ENCODE measurements at regions not wholly inside any gene's neighbourhood (a gene's known extent, or its start where the extent isn't known, plus 50 kb on each side); places are given as distances from the start of the nearest gene placed in this dataset.
A peak's percentile ranks its signal among the peaks of the same experiment; 100 is the strongest.

DNA sequence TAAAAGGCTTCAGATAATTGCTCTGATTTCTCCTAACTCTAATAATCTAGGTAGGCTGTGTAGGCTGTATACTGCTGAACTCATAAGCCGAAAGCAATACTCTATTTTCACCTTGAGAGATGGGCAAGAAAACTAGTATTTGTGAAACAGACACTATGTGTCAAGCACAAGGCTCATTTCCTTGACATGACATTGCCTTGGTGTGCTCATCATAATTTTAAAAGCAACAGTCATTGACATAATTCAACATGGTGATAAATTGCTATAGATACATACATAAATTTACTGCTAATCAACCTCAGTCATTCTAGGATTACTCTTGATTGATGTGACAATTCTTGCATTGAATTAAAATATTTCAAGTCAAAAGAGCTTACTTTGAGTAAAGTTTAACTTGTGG, 304.7 kb downstream of the CNTN3 start:
- in situ Hi-C loops (cut with MboI; ENCODE audit: low pct_unique_long_range_greater_than_20kb, low sequenced_read_pairs), result no loop called here
- no peak for DNase-seq

DNA sequence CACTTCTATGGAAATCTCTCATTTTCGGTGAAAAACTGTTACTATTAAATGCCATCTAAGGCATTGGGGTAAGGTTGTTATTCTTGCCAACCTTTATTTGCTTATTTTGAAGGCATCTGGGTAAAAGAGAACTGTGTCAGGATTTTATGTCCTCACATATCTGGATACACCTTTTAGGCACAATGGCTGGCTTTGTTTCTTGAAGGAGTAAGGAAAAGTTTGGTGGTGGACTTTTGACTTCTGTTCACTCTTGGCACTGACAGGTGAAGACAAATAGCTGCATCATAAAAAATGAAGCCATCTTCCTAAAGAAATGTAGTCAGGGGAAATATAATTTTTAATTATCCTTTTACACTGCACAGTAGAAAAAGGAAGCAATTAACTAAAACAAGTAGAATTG, 310.0 kb downstream of the CNTN3 start:
- no peak for DNase-seq
- in situ Hi-C loops (cut with MboI; ENCODE audit: low pct_unique_long_range_greater_than_20kb, low sequenced_read_pairs), result no loop called here

DNA sequence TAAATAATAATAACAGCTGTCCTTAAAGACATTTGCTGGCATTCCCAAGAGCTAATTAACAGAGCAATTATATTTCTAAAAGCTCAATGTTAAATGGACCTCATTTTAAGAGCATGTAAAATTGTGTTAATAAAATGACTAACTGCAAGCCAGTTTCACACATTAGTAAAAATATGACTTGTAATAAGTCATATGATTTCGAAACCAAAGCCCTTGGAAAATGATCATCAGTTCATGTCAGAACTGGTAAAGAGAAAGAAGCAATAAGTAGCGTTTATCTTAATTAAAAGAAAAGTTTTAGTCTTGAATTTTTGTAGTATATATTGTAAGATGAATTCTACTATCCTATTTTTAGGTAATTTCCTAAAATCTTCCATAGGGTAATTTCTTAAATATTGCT, 310.7 kb downstream of the CNTN3 start:
- in situ Hi-C loops (cut with MboI; ENCODE audit: low pct_unique_long_range_greater_than_20kb, low sequenced_read_pairs), result no loop called here
- no peak for DNase-seq

DNA sequence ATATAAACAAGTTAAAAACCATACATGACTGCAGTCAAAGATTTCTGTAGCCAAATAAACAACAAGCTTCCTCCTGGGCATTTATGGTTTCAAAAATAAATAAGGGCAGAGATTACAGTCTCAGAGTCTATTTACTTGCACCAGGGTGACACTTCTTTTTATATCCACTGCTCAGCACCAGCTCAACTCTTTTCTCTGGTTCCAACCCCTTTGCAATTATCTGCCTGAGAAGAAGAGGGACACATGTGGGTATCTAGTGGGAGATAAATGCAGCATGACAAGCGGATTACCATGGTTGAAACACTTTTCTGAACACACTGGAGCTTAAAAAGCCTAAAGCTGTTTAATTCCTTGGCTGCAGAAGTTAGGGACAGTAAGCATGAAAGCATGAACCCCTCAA, 311.5 kb downstream of the CNTN3 start:
- no peak for DNase-seq
- in situ Hi-C loops (cut with MboI; ENCODE audit: low pct_unique_long_range_greater_than_20kb, low sequenced_read_pairs), result no loop called here

DNA sequence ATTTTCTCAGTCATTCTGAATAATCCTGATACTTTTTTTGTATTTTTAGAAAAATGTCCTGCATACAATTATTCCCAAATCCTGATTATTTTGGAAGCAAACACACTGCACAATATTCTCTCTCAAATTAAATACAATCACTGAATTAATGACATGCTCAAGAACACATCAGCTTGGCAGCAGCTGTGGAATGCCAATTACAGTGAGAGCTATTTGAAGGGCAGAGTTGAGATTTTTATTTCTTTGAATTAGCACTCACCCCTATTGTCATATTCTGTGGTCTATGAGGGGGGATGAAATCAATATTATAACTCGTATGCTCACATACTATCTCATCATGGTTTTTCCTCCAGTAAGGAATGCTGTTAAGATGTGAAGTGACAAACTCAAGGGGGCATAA, 312.2 kb downstream of the CNTN3 start:
- in situ Hi-C loops (cut with MboI; ENCODE audit: low pct_unique_long_range_greater_than_20kb, low sequenced_read_pairs), result no loop called here
- DNase-seq, result no peak

DNA sequence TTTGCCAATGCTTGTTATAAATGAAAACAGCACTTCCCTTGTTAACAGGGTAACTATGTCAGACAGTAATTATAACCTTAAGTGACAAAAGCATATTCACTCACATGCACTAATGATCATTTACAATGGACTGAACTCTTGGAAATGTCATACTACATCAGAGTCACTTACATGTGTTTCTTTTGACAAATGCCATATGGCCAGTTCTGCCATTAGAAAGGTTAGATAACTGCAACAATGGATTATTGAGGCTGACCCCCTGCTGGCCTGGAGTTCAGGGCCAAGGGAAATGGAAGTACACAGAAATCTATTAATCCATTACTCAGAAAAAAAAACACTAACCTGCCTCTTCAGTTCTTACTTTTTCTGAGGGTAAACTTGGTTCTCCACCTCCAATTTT, 313.4 kb downstream of the CNTN3 start:
- no peak for DNase-seq
- in situ Hi-C loops (cut with MboI; ENCODE audit: low pct_unique_long_range_greater_than_20kb, low sequenced_read_pairs), result no loop called here

DNA sequence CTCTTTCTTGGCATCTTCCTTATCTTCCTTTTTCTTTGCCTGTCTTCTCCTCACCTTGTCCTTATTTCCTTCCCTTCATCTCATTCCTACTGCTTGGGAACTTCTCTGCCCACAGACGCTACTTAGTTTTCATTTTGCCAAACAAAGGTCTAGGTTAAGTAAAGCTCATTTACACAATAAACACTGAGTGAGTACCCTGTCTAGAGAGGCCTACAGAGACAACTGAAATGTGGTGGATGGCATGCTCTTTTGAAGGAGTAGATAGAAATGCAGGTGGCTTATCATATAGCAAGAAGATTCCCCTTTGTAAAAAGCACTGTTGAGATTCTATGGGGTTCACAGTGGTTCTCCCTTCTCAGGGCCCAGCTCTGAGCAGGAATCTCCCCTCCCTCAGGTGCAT, 319.0 kb downstream of the CNTN3 start:
- no peak for DNase-seq
- in situ Hi-C loops (cut with MboI; ENCODE audit: low pct_unique_long_range_greater_than_20kb, low sequenced_read_pairs), result no loop called here

DNA sequence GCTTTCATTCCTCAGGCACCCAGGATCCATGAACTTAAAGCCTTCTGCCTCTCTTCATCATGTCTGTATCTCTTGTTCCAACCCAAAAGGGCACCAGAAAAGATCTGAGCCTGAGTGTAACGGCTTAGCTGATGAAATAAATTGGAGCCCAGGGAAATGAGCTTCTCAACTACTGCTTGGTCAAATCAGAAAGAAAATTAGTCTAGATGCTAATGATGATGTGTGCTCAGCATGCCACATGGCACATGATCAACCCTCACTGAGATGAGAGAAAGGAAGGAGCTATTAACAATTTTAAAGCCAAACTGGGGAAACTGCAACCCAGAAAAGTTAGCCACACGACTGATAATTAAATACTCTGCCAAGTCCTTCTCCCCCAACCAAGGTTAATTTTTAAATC, 325.7 kb downstream of the CNTN3 start:
- in situ Hi-C loops (cut with MboI; ENCODE audit: low pct_unique_long_range_greater_than_20kb, low sequenced_read_pairs), result no loop called here
- no peak for DNase-seq

DNA sequence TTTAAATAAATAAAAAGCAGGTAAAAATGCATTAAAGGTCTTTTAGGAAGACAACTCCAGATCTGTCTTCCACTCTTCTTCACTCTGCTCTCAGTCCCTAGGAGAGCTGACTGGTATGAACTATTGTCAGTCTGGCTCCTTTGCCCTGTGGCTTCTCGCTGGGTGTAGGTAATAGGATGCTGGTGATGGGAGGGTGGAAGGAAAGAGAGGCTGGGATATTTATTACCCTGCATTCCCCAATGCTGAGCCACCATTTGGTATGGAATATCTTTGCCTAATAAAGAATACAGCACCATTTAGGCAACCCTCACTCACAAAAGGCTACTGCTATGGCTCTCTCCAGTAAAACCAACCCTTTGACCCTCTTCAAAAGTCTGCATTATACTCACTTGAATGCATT, 326.9 kb downstream of the CNTN3 start:
- in situ Hi-C loops (cut with MboI; ENCODE audit: low pct_unique_long_range_greater_than_20kb, low sequenced_read_pairs), result no loop called here

DNA sequence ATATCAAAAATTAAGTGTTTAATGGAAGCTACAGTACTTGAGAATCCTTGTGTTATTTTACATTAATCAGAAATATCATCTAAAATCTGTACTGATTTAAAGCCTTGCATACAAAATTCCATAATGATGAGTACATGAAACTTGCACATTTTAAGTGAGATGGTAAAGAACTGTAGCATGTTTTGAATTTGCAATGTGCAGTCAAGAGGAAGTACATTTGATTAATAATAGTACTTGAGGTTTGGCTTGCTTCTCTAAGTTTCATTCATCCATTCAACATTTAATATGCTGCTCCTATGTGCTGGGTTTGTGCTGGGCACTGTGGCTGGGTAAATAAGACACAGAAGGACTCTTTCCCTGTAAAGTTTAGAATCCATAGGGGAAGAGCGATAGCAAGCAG, 332.3 kb downstream of the CNTN3 start:
- in situ Hi-C loops (cut with MboI; ENCODE audit: low pct_unique_long_range_greater_than_20kb, low sequenced_read_pairs), result no loop called here
- no peak for DNase-seq

More for the DNA sequence above, 326.9 kb downstream of the CNTN3 start:
- DNase-seq, result no peak

DNA sequence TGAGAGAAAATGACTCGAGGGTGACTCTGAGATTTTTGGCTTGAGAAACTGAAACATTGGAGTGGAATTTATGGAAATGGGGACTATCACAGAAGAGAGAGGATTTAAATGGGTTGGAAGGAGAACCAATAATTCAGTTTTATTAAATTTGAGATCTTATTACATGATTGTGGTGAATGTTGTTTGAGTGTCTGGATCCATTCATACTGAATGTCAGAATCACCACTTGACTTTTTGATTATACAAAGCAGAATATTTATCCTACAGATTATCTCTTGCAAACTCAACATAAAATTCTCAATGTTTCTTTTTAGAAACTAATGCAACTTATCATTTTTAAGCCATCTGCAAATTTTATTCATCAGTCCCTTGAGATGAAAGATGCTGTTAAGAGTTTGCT, 332.8 kb downstream of the CNTN3 start:
- no peak for DNase-seq
- in situ Hi-C loops (cut with MboI; ENCODE audit: low pct_unique_long_range_greater_than_20kb, low sequenced_read_pairs), result no loop called here

DNA sequence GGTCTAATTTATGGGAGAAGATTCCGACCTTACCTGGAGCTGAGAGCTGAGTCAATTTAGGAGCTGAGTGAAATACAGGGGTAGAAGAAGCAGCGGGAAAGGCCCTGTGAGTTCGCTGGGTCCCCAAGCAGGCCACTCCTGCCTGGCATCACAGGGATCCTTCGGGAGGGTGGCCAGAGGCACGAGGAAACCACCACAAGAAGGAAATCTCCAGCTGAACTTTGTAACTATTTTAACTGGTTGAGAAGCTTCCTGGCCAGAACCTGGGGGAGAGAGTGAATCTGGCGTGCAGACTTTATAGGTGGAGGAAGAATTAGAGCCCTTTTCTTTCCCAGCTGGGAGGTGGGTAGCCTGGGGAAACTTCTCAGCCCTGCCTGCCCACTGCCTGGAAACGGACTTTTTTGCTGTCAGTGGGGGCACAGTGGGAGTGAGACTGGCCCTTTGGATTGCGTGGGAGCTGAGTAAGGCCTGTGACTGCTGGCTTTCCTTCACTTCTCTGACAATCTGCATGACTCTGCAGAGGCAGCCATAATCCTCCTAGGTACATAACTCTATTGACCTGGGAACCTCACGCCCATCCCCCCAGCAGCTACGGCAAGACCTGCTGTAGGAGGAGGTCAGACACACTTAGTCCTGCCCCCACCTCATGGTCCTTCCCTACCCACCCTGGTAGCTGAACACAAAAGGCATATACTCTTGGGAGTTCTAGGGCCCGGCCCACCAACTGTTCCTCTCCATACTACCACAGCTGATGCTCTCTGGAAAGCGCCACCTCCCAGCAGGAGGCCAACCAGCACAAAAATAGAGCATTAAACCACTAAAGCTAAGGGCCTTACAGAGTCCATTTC, 340.7 kb downstream of the CNTN3 start:
- in situ Hi-C loops (cut with MboI; ENCODE audit: low pct_unique_long_range_greater_than_20kb, low sequenced_read_pairs), result no loop called here
- DNase-seq, result no peak

DNA sequence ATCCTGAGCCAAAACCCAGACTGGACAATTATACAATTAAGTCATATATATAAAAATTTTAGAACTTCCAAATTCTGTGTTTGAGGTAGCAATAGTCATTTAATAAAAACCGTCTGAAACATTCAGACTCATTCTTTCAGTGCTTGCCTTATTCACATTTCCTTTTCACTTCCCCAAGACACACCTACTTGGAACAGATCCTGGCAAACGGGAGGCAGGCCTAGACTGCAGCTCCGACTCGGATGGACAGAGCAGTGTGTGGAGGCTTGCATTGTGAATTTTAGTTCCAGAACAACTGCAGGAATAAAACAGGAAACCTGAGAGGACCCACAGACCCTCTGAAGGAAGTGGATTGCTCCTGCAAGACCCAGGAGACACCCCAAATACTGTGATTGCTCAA, 341.4 kb downstream of the CNTN3 start:
- in situ Hi-C loops (cut with MboI; ENCODE audit: low pct_unique_long_range_greater_than_20kb, low sequenced_read_pairs), result no loop called here
- DNase-seq, result no peak

DNA sequence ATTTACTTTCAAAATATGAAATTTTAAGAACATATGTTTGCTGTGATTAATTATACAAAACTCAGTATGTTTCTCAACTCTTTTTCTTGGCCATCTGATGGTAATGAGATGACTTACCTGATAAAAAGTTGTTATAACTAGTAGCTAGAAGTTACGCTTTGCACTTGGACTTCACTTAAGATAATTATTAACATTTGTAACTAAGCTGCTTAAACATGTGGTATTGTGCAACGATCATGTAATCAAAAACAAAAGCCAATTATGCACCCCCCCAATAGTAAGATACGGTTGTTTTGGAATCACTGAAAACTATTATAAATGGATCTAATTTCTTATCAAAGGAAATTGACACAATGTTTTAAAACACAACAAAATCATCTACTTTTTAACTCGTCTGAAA, 342.9 kb downstream of the CNTN3 start:
- in situ Hi-C loops (cut with MboI; ENCODE audit: low pct_unique_long_range_greater_than_20kb, low sequenced_read_pairs), result no loop called here

DNA sequence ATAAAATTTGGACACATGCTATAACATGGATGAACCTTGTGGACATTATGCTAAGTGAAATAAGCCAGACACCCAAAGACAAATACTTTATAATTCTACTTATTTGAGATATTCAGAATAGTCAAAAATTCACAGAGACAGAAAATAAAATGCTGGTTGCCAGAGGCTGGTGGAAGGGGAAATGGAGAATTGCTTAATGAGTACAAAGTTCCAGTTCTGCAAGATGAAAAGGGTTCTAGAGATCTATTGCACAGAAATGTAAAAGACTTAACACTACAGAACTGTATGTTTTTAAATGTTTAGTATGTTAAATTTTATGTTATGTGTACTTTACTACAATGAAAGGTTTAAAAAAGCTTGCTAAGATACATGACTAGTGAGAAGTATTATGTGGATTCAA, 344.8 kb downstream of the CNTN3 start:
- in situ Hi-C loops (cut with MboI; ENCODE audit: low pct_unique_long_range_greater_than_20kb, low sequenced_read_pairs), result no loop called here
- no peak for DNase-seq

More for the DNA sequence above, 342.9 kb downstream of the CNTN3 start:
- DNase-seq, result no peak

DNA sequence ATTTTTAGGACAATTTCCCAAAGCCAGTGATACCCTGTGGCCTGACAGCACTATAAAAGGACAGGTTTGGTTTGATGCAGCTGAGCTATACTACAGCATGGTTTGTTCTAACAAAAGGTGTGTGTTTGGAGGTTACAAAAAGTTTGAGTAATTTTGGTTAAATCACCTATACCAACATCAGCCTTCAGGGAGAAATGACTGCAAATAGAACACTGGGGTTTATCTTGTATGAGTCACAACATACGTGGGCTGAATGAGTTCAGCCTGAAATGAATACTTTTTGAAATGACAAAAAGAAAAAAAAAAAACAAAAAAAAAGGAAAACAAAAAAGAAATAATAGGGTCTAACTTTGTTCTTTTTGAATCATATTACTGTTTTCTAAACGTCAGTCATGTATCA, 345.7 kb downstream of the CNTN3 start:
- DNase-seq, result no peak
- in situ Hi-C loops (cut with MboI; ENCODE audit: low pct_unique_long_range_greater_than_20kb, low sequenced_read_pairs), result no loop called here

DNA sequence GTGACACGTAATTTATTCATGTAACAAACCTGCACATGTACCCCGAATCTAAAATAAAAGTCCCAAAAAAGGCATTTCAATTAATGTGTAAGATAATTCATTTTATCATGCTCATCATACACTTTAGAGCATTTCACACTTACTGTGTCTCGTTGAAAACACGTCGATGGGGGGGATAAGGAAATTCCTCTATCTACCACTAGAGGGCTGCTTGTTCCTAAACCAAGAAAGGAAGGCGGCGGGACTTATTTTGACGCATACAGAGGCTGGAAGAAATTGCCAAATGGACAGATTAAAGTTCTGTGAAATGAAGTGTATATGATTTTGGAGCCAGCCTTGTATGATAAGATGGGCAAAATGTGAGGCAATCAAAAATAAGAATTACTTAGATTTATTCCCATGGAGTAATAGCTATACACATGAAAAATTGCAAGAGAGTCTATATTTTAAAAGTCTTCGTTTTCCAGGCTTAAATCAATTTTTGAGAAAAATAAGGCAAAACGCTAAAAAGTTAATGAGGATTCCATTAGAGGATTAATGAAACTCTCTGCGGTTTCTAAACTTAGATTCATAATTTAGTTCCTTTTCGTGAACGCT, 346.8 kb downstream of the CNTN3 start:
- DNase-seq, result peak; percentile 64
- in situ Hi-C loops (cut with MboI; ENCODE audit: low pct_unique_long_range_greater_than_20kb, low sequenced_read_pairs), result no loop called here

DNA sequence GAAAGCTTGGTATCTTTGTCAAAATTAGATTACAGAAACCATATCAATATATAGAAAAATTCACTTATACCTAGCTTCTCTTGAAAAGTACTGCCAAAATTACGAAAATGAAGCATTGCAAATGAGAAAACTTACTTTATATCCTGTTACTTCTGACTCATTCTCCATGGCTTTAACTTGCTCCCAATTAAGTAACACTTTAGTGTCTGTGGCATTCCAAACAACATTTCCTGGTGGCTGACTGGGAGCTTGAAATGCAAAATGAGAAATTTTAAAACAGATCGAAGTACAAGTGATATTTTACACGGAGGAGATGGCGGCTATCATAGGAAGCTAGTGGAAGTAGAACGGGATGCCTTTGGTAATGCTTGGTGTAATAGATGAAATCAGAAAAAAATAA, 347.3 kb downstream of the CNTN3 start:
- no peak for DNase-seq
- in situ Hi-C loops (cut with MboI; ENCODE audit: low pct_unique_long_range_greater_than_20kb, low sequenced_read_pairs), result no loop called here

DNA sequence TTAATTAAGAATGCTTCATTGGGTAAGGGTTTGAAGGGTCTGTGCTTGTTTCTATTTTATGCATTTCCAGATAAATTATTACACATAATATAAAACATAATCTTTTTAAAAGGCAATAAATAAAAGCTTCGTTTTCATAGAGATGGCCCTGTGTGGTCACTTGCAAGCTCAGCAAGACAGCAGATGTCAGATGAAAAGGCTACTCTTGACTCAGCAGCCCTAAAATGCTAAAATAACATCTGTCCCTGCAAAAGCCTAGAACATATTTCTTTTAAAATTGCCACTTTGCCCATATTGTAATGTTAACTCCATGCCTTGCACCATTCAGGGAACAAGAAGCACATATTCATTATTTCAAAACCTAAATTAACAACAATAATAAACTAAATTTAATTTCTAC, 349.4 kb downstream of the CNTN3 start:
- in situ Hi-C loops (cut with MboI; ENCODE audit: low pct_unique_long_range_greater_than_20kb, low sequenced_read_pairs), result no loop called here

DNA sequence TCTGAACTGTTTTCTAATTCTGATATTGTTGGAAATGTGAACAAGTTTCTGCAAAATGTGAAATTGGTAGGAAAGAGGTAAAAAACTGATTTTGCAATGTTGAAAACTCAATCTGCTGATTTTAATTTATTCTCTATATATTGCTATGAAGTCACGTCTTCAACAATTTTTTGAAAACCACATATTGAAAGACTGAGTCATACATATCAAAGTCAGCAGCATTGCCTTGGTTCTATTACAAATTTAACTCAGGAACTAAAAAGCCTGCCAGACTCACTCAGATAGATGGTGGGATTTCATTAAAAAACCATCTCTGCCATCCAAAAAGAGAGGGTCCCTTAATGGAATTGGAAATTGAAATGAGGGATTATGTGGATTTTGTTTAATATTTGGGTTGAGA, 351.4 kb downstream of the CNTN3 start:
- DNase-seq, result no peak

More for the DNA sequence above, 349.4 kb downstream of the CNTN3 start:
- DNase-seq, result no peak

DNA sequence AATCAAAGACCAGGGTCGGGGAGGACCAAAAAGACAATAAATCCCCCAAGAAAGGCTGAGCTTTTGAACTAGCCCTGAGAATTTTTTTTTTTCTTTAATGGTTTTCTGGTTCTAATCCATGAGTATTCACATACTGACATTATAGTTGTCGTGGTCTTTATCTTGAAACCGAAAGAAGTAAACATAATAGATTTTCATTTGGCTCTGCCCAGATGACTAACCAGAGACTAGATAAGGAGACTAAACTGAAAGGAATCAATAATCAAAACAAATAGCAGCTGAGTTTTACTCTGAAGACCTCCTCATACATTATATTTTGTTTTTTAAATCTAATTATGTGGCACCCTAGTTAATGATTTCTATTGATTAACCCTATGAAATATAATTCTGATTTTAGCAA, 381.4 kb downstream of the CNTN3 start:
- in situ Hi-C loops (cut with MboI; ENCODE audit: low pct_unique_long_range_greater_than_20kb, low sequenced_read_pairs), result no loop called here
- DNase-seq, result no peak

More for the DNA sequence above, 351.4 kb downstream of the CNTN3 start:
- in situ Hi-C loops (cut with MboI; ENCODE audit: low pct_unique_long_range_greater_than_20kb, low sequenced_read_pairs), result no loop called here
